PC-3 (cell line): ENCODE measurements at regions not wholly inside any gene's neighbourhood (a gene's known extent, or its start where the extent isn't known, plus 50 kb on each side); places are given as distances from the start of the nearest gene placed in this dataset.

Source experiments
- CTCF ChIP-seq: fragments of 300-600 bp; sonication (generic); conservative IDR thresholded peaks from 2 replicates; pipeline ENCODE4 v1.5.1; 2017; ENCODE audit warnings: antibody characterized with exemption, low read depth, mild to moderate bottlenecking, low read length
- EZH2 ChIP-seq: fragments of 300-600 bp; sonication (generic); IDR thresholded peaks from one replicate; pipeline ENCODE4 v1.6.1; 2017; ENCODE audit warnings: antibody characterized with exemption, mild to moderate bottlenecking, low read length; ENCODE audit not compliant: unreplicated experiment
- EZH2phosphoT487 ChIP-seq: fragments of 300-600 bp; sonication (generic); IDR thresholded peaks from 2 replicates; pipeline ENCODE4 v1.6.1; 2018; ENCODE audit warnings: mild to moderate bottlenecking, antibody characterized with exemption, low read length, borderline replicate concordance

- TF ChIP-seq CTCF (no peak), EZH2 (no peak), EZH2phosphoT487 (no peak)
These were observed 82.5 kb upstream of the TNFRSF21 start for GRCh38 chr6:47392251-47392650.
